GM12873 (cell line): ENCODE measurements at regions not wholly inside any gene's neighbourhood (a gene's known extent, or its start where the extent isn't known, plus 50 kb on each side); places are given as distances from the start of the nearest gene placed in this dataset.

Source experiments
- TF ChIP-seq, protein P1 (sequence below): IDR thresholded peaks from 2 replicates; pipeline ENCODE4 v1.5.1; 2012; ENCODE audit warnings: low read depth, mild to moderate bottlenecking, moderate library complexity, low read length, control low read depth; ENCODE audit not compliant: insufficient read depth; ENCODE audit errors: missing control alignments

DNA sequence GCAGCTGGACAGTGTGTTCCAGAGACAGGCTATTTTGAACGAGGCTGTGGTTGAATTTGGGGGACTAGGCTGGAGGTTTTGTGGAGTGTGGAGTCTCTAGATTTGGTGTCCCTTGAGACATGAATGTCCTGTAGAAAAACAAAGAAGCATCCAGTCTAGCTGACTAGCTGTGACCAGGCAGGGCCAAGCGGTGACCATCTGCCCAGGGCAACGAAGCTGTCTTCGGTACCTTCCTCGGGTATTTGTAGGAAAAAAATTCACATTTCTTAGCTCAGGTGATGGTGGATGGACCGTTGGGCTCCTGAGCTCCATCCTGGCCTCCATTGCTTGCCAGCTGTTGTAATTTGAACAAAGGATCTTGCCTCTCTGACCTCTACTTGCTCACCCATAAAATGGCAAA, 557.3 kb downstream of the MIAT start:
- TF ChIP-seq, protein P1, sequence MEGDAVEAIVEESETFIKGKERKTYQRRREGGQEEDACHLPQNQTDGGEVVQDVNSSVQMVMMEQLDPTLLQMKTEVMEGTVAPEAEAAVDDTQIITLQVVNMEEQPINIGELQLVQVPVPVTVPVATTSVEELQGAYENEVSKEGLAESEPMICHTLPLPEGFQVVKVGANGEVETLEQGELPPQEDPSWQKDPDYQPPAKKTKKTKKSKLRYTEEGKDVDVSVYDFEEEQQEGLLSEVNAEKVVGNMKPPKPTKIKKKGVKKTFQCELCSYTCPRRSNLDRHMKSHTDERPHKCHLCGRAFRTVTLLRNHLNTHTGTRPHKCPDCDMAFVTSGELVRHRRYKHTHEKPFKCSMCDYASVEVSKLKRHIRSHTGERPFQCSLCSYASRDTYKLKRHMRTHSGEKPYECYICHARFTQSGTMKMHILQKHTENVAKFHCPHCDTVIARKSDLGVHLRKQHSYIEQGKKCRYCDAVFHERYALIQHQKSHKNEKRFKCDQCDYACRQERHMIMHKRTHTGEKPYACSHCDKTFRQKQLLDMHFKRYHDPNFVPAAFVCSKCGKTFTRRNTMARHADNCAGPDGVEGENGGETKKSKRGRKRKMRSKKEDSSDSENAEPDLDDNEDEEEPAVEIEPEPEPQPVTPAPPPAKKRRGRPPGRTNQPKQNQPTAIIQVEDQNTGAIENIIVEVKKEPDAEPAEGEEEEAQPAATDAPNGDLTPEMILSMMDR: no peak

DNA sequence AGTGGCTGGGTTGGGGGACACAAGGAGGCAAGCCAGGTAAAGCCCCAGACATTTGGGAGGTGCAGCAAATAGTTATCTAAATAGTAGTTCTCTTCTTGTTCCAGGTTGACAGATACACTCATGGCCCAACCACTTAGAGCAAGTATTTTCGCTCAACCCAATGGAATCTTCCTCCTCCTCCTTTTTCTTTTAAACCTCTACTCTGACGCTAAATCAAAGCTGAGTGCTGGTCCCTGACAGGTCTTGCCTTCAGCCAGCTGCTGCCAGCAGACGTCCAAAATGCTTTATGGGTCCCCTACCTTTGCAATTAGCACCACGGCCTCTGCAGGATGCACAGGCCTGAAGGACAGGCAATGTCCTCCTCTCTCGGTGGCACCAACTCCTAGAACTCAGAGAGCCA, 558.5 kb downstream of the MIAT start:
- TF ChIP-seq, protein P1: no peak

DNA sequence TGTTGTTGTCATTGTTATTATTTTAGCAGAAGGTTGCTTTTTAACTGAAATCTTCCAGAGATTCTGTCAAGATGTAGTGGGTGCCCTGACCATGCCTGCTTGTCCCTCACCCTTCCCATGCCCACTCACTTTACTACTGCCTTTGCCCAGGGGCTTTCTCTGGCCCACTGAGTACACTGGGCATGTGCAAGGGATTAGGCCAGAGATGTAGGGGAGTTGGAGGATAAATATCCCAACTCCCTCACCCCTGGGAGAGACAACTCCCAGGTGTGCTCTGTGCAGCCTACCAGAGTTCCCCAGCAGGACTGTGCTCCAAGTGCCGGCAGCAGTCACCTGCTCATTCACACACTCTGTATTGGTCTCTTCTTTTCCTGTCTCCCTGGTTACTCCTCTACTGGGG, 559.1 kb downstream of the MIAT start:
- TF ChIP-seq, protein P1: no peak

DNA sequence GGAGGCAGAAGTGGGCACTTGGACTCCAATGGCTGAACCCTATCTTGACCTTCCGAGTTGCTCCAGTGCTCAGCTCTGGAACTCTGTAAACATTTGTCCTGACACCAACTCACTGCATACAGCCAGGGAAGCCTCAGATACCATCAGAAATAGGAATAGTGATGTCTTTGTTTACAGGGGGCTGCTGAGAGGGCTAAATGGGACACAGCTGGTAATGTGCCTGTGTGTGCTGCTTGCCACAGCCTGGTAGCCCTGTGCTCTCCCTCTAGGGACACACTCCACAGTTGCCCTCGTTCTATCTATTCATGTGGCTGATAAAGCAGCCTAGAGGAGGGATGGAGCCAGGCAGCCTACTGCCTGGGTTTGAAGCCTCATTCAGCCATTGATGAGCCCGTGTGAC, 559.8 kb downstream of the MIAT start:
- TF ChIP-seq, protein P1: no peak

DNA sequence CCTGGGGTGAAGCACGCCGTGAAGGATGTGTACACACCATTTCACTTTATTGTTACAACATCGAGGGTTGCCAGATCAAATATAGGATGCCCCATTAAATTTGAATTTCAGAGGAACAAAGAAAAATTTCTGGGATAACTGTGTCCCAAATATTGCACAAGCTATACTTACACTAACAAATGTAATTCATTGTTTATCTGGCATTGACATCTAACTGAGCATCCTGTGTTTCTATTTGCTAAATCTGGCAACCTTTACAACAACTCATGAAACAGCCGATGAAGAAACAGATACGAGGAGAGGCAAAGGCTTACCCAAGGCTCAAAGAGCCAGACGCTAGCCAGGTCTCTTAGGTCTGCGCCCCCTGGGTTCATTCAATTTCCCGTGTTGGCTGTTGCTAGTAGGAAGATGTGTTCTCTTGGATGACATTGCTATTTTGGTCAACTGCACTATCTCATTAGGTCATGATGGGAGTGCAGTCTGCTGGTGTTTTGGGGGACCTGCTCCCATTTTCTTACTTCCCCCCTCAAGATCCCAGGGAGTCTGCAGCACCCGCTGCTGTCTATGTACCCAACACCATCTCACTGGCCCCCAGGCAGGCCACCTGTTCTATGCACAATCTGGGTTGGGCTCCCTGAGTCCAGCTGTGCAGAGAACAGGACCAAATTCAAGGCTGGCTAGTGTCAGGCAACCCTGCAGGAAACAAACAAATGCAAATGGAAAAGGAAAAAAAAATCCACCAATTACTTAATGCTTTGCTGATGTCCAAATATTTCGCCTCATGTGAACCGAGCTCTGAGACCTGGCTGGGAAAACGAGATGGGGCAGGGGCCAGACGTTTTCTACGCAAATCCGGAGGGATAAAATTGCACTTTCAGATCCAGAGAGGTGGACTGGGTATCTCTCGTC, 560.9 kb downstream of the MIAT start:
- TF ChIP-seq, protein P1: no peak

DNA sequence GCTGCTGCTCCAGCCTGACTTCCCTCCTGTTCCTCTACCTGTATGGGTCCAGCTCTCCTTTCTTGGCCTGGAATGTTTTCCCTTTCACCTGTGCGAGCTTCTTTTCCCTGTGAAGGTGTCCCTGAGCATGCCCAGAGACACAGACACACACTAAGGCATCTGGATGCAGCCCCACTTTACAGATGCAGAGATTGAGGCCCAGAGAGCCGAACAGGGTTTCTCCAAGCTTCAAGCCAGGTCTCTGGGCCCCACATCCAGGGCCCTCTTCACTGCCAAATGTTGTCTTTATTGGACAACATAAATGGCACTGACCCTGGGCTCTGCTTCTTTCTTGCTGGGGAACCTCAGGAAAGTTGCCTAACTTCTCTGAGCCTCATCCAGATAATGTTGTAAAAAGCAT, 561.6 kb downstream of the MIAT start:
- TF ChIP-seq, protein P1: no peak

DNA sequence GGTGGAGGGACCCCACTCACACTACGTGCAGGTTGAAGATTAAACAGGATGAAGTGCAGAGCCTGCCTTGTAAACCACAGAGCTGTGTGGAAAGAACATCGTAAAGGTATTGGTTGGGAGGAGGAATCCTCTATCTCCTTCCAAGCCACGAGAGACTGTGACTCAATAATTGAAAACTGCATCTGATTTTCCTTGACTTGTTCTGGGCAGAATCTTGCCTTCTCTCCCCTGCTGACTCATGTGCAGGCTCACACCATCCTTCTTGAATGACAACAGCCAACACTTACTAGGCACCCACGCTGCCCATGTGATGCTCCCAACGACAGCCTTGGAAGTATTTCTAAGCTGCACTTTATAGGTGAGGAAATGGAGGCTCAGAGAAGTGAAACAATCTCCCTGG, 563.0 kb downstream of the MIAT start:
- TF ChIP-seq, protein P1: no peak
